Thyroid gland (tissue), 4 donors: ENCODE measurements at regions not wholly inside any gene's neighbourhood (a gene's known extent, or its start where the extent isn't known, plus 50 kb on each side); places are given as distances from the start of the nearest gene placed in this dataset.

Experiments
- POLR2A ChIP-seq, 2 donors: fragments of 450-650 bp; IDR thresholded peaks; one replicate each; pipeline ENCODE4 v1.6.1; 2017; ENCODE audit warnings: antibody characterized with exemption in 2 of 2, mild to moderate bottlenecking in 2 of 2, moderate library complexity in 1 of 2
- TF ChIP-seq, protein P1 (sequence below), 6 experiments: fragments of 200-600 bp in 3 of 6; fragments of 450-650 bp in 3 of 6; sonication (generic) in 3 of 6; IDR thresholded peaks; one replicate each; pipeline ENCODE4 v1.5.1; 2016 to 2019; ENCODE audit warnings: antibody characterized with exemption in 6 of 6, mild to moderate bottlenecking in 2 of 6, inconsistent platforms in 1 of 6, moderate library complexity in 1 of 6

DNA sequence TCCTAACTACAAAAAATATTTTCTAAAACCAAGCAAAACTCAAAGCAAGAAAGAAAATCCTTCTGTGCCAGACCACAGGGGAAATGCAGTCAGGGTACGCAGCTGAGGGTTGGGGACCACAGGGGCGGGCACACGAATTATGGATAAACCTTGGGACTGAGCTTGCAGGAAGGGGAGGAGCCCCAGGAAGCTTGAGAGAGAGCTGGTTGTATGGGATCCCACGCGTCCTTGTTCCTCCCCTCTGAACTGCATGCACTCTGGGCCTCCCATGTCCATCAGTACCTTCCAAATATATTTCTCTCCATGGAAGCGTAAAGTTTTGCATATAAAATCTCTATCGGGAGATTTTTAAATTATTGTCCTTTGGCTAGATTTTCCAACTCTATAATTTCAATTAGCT lies 673.4 kb downstream of the TBC1D22A start:
- no peak for TF ChIP-seq POLR2A (IDR thresholded peaks at IDR 0.05)
- TF ChIP-seq, protein P1, sequence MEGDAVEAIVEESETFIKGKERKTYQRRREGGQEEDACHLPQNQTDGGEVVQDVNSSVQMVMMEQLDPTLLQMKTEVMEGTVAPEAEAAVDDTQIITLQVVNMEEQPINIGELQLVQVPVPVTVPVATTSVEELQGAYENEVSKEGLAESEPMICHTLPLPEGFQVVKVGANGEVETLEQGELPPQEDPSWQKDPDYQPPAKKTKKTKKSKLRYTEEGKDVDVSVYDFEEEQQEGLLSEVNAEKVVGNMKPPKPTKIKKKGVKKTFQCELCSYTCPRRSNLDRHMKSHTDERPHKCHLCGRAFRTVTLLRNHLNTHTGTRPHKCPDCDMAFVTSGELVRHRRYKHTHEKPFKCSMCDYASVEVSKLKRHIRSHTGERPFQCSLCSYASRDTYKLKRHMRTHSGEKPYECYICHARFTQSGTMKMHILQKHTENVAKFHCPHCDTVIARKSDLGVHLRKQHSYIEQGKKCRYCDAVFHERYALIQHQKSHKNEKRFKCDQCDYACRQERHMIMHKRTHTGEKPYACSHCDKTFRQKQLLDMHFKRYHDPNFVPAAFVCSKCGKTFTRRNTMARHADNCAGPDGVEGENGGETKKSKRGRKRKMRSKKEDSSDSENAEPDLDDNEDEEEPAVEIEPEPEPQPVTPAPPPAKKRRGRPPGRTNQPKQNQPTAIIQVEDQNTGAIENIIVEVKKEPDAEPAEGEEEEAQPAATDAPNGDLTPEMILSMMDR (IDR thresholded peaks at IDR 0.05): no peak
